Endothelial cell of umbilical vein (primary cell): ENCODE measurements at regions not wholly inside any gene's neighbourhood (a gene's known extent, or its start where the extent isn't known, plus 50 kb on each side); places are given as distances from the start of the nearest gene placed in this dataset.

Experiments used
- CTCF ChIP-seq, 2 donors: IDR thresholded peaks; 1 replicate in 1 of 2; 2 replicates in 1 of 2; pipeline ENCODE4 v1.5.1; 2011; ENCODE audit warnings: low read length in 2 of 2, mild to moderate bottlenecking in 2 of 2, moderate library complexity in 2 of 2, control low read depth in 1 of 2, inconsistent platforms in 1 of 2, low read depth in 1 of 2; ENCODE audit not compliant: insufficient read depth in 1 of 2; ENCODE audit errors: extremely low read depth in 1 of 2
- EZH2 ChIP-seq: IDR thresholded peaks from 2 replicates; pipeline ENCODE4 v1.6.1; 2012; ENCODE audit warnings: borderline replicate concordance, low read depth, mild to moderate bottlenecking, moderate library complexity, low read length, inconsistent platforms; ENCODE audit not compliant: severe bottlenecking
- JUN ChIP-seq: IDR thresholded peaks from 2 replicates; pipeline ENCODE4 v1.6.1; 2011; ENCODE audit warnings: borderline replicate concordance, low read depth; ENCODE audit not compliant: insufficient read length, insufficient read depth
- MAX ChIP-seq: IDR thresholded peaks from 2 replicates; pipeline ENCODE4 v1.6.1; 2011; ENCODE audit not compliant: insufficient read depth, insufficient read length
- POLR2A ChIP-seq: IDR thresholded peaks from 2 replicates; pipeline ENCODE4 v1.6.1; 2012; ENCODE audit warnings: low read depth, mild to moderate bottlenecking, control low read depth, low read length

- no peak for TF ChIP-seq POLR2A
- TF ChIP-seq MAX = no peak
- no peak for TF ChIP-seq CTCF (IDR thresholded peaks at IDR 0.05; ENCODE audit: extremely low read depth in 1 of 2, insufficient read depth in 1 of 2, low read depth in 1 of 2, low read length in 2 of 2)
- no peak for TF ChIP-seq JUN
- no peak for TF ChIP-seq EZH2
Observed at GRCh38 chr18:77970814-77971213, 721.2 kb downstream of the GALR1 start.
